ENCODE measurements at regions not wholly inside any gene's neighbourhood (a gene's known extent, or its start where the extent isn't known, plus 50 kb on each side); places are given as distances from the start of the nearest gene placed in this dataset.

DNA sequence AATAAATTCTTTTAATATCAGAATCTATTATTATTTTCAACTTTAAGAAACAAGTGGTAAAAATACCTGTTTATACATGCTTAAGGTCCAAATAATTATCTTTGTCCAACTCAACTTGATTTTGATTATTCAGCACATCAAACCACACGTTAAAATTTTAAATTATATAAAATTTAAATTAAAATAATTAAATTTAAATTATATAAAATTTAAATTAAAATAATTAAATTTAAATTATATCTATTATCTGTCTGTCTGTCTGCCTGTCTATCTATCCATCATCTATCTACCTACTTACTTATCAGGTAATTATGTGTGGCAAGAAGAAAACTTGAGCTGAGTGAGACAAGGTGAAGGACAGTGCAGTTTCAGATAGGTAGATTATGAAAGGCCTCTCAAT, 605.3 kb upstream of the RIOK2 start:
- Histone ChIP-seq H3K36me3 (ENCODE audit: control insufficient read depth, insufficient read depth, low read length) (no peaks in the 10 kb centered on the region), H3K4me3 (ENCODE audit: low read depth in 2 of 2, low read length in 2 of 2) (no peak overlapping the region), H3K9me3 (ENCODE audit: control insufficient read depth, insufficient read depth, low read depth, low read length) (no peaks in the 10 kb centered on the region; the same call in 1 of the 2 replicates), H3K27ac (ENCODE audit: low read length) (no peak overlapping the region), H3K4me1 (ENCODE audit: control insufficient read depth, insufficient read depth, low read length) (no peaks in the 10 kb centered on the region), H3K27me3 (ENCODE audit: control insufficient read depth, insufficient read depth, low read length) (no peaks in the 10 kb centered on the region)
- no TSS peak for BruUV-seq (replicated peaks)
- ChIA-PET CTCF (no interaction called here), POLR2A (no interaction called here)
- DNase-seq (ENCODE audit: low read depth, low spot score) (no peak), ATAC-seq (no peak)
- intact Hi-C loops (cut with micrococcal nuclease; ENCODE audit: unreplicated experiment), result no loop called here
- TF ChIP-seq SIN3A (IDR thresholded peaks at IDR 0.05; ENCODE audit: borderline replicate concordance, insufficient read depth, low read depth, low read length) (no peak), POLR2AphosphoS5 (IDR thresholded peaks at IDR 0.05; ENCODE audit: low read depth, low read length) (no peak), TCF7L2 (IDR thresholded peaks at IDR 0.05; ENCODE audit: low read depth, low read length) (no peak)
- TF ChIP-seq, protein P1, sequence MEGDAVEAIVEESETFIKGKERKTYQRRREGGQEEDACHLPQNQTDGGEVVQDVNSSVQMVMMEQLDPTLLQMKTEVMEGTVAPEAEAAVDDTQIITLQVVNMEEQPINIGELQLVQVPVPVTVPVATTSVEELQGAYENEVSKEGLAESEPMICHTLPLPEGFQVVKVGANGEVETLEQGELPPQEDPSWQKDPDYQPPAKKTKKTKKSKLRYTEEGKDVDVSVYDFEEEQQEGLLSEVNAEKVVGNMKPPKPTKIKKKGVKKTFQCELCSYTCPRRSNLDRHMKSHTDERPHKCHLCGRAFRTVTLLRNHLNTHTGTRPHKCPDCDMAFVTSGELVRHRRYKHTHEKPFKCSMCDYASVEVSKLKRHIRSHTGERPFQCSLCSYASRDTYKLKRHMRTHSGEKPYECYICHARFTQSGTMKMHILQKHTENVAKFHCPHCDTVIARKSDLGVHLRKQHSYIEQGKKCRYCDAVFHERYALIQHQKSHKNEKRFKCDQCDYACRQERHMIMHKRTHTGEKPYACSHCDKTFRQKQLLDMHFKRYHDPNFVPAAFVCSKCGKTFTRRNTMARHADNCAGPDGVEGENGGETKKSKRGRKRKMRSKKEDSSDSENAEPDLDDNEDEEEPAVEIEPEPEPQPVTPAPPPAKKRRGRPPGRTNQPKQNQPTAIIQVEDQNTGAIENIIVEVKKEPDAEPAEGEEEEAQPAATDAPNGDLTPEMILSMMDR (IDR thresholded peaks at IDR 0.05), result no peak
- TF ChIP-seq, protein P2, sequence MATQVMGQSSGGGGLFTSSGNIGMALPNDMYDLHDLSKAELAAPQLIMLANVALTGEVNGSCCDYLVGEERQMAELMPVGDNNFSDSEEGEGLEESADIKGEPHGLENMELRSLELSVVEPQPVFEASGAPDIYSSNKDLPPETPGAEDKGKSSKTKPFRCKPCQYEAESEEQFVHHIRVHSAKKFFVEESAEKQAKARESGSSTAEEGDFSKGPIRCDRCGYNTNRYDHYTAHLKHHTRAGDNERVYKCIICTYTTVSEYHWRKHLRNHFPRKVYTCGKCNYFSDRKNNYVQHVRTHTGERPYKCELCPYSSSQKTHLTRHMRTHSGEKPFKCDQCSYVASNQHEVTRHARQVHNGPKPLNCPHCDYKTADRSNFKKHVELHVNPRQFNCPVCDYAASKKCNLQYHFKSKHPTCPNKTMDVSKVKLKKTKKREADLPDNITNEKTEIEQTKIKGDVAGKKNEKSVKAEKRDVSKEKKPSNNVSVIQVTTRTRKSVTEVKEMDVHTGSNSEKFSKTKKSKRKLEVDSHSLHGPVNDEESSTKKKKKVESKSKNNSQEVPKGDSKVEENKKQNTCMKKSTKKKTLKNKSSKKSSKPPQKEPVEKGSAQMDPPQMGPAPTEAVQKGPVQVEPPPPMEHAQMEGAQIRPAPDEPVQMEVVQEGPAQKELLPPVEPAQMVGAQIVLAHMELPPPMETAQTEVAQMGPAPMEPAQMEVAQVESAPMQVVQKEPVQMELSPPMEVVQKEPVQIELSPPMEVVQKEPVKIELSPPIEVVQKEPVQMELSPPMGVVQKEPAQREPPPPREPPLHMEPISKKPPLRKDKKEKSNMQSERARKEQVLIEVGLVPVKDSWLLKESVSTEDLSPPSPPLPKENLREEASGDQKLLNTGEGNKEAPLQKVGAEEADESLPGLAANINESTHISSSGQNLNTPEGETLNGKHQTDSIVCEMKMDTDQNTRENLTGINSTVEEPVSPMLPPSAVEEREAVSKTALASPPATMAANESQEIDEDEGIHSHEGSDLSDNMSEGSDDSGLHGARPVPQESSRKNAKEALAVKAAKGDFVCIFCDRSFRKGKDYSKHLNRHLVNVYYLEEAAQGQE (IDR thresholded peaks at IDR 0.05; ENCODE audit: insufficient read depth in 1 of 2, low read depth in 2 of 2, low read length in 1 of 2), result no peak
- in situ Hi-C loops (cut with HindIII; ENCODE audit: low pct_unique_long_range_greater_than_20kb, low sequenced_read_pairs), result no loop called here

DNA sequence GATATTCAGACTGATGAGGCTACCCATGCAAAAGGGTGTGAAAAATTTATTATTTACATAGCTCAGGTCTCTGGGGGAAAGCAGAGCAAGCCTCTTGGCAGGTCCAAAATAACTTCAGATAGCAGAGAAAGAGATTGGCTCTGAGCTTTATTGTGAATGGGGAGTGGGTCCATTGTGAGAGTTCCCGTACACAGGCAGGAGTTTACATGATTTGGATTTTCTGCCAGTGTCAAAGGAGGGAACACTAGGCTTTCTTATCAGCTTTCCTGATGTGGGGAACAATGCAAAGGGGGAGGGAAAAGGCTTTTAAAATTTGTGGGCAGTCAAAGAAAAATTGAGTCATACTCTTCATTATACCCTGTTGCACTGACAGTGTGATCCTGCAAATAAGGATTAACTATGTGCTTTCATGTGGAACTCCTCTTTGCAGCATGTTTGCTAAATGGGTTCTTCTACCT, 615.0 kb upstream of the RIOK2 start:
- Histone ChIP-seq H3K36me3 (ENCODE audit: control insufficient read depth, insufficient read depth, low read length) (no peaks in the 10 kb centered on the region), H3K27me3 (ENCODE audit: control insufficient read depth, insufficient read depth, low read length) (no peaks in the 10 kb centered on the region), H3K4me1 (ENCODE audit: control insufficient read depth, insufficient read depth, low read length) (no peaks in the 10 kb centered on the region), H3K9me3 (ENCODE audit: control insufficient read depth, insufficient read depth, low read depth, low read length) (no peaks in the 10 kb centered on the region; the same call in 1 of the 2 replicates), H3K27ac (ENCODE audit: low read length) (no peak overlapping the region), H3K4me3 (ENCODE audit: low read depth in 2 of 2, low read length in 2 of 2) (no peak overlapping the region)
- DNase-seq (ENCODE audit: low read depth, low spot score), result no peak
- intact Hi-C loops (cut with micrococcal nuclease; ENCODE audit: unreplicated experiment) (no loop called here), in situ Hi-C loops (cut with HindIII; ENCODE audit: low pct_unique_long_range_greater_than_20kb, low sequenced_read_pairs) (no loop called here)
- ChIA-PET CTCF (no interaction called here), POLR2A (interaction anchor here (0.5 kb wide), 1 partner anchor 347 kb away, joined by 3 read pairs; no protein-coding TSS in a partner anchor)
- no peak for ATAC-seq
- TF ChIP-seq POLR2AphosphoS5 (IDR thresholded peaks at IDR 0.05; ENCODE audit: low read depth, low read length) (no peak), TCF7L2 (IDR thresholded peaks at IDR 0.05; ENCODE audit: low read depth, low read length) (no peak), SIN3A (IDR thresholded peaks at IDR 0.05; ENCODE audit: borderline replicate concordance, insufficient read depth, low read depth, low read length) (no peak)
- TF ChIP-seq, protein P2 (IDR thresholded peaks at IDR 0.05; ENCODE audit: insufficient read depth in 1 of 2, low read depth in 2 of 2, low read length in 1 of 2), result no peak
- TF ChIP-seq, protein P1 (IDR thresholded peaks at IDR 0.05), result no peak
- no TSS peak for BruUV-seq (replicated peaks)
